HG02973 (cell line): ENCODE measurements at regions not wholly inside any gene's neighbourhood (a gene's known extent, or its start where the extent isn't known, plus 50 kb on each side); places are given as distances from the start of the nearest gene placed in this dataset.

ENCODE experiments used
- ATAC-seq: cut with Tn5 transposase; IDR thresholded peaks from one replicate; pipeline ENCODE4 v1.9.1; 2021; ENCODE audit warnings: moderate library complexity; ENCODE audit not compliant: unreplicated experiment

DNA sequence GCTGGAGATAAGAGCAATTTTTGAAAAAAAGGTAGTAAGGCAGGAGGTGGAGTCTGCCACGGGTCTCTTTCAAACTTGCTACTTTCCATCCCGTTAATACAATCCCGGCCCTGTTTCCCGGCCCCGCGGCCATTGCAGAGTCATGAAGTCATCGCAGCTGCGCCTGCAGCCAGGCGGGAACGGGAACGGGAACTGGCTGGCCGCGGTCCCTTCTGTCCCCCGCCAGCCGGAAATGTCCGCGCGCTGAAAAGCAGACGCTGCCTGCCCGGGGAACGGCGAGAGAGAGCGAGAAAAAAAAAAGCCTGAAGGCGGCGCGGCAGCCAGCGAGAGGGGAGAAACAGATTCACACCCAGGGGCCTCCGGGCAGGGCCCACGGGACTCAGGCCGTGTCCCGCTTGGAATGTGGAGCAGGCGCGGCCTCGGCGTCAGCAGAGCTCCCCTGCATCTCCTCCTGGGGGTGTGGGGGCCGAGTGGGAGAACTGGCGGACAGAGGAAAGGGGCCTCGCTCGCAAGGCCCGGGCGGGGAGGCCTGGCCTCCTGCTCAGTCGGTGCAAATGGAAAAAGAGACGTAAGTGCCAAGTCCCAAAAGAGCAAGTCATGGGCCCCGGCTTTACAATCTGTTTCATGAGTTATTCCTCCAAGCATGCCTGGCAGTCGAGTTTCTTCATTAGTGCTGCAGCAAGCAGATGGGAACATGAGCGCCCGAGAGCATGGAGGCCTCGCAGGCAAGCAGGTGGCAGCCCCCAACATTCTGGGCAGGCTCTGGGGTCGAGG, 201.2 kb upstream of the GAS1 start:
- ATAC-seq: no peak

DNA sequence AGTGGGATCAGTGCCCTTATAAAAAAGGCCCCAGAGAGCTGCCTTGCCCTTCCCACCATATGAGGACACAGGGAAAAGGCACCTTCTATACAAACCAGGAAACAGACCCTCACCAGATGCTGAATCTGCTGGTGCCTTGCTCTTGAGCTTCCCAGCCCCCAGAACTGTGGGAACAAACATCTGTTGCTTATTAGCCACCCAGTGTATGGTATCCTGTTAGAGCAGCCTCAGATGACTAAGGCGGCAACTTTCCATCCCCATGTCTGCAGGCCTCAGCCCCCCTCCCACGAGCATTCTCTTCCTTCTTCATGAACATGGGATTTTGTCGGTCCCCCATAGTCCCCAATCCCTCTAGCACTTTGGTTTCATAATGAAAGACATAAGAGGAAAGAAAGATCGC, 202.5 kb upstream of the GAS1 start:
- ATAC-seq: no peak

DNA sequence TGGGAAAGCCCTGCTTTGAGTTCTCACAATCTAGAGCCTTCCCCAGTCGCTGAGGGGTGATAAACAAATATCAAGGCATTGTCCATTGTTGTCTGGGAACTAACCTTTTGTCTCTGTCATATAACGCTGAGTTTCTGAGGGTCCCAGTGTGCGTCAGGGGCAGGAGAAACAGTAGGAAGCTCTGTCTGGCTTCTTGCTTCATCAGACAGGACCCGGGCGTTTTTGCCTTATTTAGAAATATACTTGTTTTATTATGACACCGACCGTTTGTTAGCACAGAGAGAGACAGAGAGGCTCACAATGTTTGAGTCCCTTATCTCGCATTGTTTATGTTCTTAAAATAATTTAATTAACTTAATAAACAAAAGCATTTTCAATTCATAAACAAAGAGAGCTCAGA, 204.9 kb upstream of the GAS1 start:
- no peak for ATAC-seq

DNA sequence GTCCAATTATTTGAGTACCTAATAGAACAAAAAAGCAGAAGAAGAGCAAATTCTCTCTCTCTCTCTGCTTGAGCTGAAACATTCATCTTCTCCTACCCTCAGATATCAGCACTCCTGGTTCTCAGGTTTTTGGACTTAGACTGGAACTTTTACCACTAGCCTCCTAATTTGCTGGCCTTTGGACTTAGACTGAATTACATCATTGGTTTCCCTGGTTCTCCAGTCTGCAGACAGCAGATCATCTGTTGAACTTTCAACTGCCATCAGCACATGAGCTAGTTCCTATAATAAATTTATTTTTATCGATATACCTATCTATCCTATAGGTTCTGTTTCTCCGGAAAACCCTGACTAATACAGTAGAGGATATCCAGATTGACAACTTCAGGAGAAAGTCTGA, 208.9 kb upstream of the GAS1 start:
- ATAC-seq: no peak

DNA sequence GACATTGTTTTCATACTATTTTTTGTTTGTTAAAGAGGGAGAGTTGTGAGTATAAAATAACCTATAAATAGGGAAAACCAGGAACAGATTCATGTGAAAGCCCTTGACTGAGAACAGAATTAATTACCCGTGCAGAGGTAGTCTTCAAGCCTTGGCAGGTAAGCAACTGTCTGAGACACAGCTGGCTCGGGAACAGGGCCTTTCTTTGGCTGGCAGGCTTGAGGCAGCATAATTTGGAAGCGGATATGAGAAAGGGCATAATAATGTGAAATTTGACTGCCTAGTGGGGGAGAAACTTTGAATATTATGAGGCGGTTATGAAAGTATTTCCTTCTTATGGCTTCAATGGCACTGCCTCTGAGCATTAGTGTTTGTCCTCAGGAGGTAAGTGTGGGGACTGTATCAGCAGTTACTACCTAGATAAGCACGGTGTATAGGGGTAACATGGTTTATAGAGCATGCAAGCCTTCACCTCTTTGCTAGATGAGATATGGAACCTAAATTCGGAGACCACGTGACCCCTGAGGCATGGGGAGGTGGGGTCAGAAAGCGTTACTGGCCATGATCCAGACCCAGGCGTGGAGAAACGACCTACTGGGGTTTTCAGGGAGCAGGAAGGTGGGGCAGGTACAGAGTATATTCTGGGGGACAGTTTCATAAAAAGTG, 210.2 kb upstream of the GAS1 start:
- ATAC-seq: no peak

DNA sequence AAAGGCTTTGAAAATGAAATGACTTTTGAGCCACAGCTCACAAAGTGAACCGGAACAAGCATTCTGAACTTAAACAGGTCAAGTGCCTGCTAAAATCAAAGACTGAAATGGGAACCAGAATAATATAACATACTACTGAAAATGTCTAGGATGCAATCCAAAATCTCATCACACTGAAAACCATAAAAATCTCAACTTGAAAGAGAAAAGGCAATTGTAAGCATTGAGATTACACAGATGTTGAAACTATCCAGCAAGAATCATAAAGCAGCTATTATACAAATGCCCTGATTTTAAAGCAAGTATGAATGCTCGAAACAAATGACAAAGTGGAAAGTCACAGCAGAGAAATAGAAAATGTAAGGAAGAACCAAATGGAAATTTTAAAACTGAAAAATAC, 211.5 kb upstream of the GAS1 start:
- no peak for ATAC-seq

DNA sequence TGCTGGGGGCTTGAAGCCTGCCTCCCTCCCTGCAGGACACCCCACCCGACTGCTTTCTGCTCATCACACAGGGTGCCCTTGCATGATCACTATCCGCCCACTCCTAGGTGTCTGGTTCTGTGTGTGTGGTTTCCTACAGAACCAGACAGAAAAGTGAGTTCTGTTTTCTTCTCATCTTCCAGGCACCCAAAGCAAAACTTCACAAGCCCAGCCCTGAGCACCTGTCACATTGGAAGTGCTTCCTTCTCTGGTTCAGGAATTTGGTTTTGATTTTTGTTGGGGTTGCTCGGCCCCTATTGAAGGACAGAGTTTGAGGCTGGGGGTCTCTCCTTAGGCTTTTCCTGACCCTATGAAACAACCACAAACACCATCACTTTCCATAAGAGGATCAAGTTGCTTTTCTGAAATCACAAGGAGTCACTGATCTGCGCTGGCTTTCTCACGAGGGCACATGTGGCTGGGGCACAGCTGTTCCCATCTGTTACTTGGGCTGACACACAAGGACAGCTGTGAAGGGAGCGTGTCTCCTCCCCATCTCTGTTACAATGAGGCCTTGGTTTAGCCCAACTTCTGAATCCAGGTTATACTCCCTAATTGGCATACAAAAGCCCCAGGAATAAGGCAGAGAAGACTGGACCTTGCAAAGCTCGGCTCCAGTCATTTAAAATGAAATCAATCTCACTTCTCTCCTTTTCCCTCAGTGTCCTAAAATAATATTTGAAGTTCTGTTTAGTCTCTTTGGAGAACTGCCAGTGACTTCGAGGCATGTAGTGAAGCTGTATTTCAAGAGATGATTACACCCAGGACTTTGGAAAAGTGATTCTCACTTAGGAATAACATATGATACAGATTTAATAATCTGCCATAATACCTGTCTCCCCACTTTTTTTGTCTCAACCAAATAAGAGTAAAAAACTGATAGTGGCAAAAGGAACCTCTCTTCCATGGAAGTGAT, 213.1 kb upstream of the GAS1 start:
- ATAC-seq: no peak

DNA sequence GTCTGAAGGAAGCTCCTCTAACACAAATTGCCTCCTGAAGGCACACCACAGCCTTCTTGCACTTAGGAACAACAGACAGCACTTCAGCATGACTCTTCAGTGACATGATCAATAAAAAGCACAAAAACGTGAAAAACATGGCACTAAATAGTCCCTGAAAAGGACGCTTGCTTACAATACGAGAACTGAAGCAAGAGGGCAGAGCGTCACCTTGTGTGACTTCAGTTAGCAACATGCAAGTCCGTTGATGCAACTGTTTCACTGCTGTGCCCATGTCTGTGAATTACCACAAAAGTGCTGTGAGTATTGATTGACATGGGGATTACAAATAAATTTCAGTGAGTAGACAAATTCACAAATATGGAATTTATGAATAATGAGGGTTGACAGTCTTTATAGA, 219.9 kb upstream of the GAS1 start:
- ATAC-seq: no peak

DNA sequence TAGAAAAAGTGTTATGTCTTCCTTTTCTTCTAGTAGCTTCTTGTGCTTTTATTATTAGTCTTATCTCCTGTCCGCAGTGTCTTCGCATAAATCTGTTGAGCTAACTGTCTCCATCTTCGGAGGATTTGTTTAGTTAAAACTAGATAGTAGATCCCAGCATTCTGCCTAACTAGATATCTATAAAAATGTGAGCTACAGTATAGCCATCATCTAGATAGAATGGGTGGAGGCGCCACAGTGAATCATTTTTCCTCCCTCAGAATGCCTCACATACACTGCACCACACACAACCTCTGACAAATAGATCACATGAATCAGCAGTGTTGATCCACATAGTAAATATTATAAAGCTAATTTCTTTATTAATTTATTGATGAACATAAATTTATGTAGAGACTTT, 220.3 kb upstream of the GAS1 start:
- ATAC-seq: no peak

DNA sequence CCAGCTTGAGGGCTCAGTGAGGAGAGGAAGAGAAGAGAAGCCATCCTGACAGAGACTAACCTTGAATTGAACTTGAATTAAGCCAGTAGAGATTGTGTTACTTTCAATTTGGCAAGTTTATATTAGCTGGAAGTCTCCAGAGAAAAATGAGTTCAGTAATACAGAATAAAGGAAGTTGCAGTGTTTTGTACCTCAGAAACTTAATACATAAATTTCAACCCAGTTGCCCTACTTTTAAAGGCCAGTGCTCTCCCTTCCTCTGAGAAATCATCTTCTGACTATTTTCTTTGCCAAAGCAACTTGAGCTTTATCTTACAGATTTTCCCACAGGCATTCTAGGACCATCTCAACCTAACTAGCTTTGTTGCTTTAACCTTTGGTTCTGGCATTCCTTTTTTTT, 231.0 kb upstream of the GAS1 start:
- ATAC-seq: no peak

DNA sequence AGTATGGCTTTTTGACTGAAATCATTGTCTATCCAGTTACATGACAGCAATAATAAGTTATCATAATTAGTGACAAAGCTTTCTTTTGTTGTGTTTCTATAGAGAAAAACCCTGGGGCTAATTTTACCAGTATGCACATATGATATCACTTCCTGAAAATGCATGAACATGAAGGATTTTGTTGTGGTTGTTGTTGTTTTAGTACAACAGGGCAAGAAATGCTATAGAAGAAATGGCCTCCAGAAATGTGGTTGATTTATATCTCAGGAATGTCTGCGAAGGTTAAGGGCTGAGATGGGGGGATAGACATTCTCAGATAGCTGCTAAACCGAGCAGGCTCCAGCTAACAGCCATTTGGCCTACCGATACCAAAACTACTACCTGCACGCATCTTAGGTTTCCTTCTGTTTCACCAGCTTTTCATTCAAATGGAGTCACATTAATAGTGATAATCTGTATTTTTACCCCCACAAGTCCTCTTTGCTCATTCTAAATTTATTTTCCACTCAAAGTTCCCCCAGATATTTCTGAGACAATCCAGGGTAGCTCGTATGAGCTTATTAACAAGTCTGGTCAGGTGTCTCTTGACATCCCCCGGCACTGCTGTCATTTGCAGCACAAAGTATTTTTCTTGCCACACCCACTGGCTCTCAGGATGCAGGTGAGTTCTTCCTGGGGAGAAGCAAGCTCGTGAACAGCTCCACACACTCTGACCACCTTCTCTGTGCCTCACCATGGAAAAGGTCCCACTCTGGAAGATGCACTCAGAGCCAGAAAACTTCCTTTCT, 232.4 kb upstream of the GAS1 start:
- ATAC-seq: no peak

DNA sequence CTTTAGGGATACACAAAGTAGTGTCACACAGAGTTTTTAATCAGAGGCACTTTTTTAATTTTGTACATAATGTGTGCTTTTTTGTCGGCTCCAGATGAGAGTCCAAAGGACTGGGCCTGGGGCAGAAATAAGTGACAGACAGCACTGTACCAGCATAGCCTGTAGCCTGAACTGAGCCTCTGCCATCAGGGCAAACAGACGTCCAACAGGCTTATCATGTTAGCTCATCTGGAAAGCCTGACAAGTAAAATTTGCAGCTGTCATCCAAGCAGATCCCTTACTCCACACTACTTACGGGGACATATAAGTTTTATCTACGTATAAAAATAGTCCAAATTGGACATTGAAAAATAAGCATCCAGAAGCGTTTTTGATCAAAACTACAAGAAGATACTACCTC, 233.1 kb upstream of the GAS1 start:
- no peak for ATAC-seq

DNA sequence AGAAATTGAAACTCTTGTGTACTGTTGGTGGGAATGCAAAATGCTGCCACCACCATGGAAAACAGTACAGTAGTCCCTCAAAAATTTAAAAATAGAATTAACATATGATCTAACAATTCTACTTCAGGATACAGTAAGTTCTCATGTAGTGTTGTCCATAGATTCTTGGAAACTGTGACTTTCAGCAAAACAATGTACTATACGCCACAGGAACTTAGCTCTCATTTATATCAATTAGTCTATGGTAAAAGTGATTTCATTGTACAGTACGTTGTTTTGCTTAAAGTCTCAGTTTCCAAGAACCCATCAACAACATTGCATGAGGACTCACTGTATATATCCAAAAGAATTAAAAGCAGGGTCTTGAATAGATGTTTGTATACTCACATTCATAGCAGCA, 233.5 kb upstream of the GAS1 start:
- no peak for ATAC-seq

DNA sequence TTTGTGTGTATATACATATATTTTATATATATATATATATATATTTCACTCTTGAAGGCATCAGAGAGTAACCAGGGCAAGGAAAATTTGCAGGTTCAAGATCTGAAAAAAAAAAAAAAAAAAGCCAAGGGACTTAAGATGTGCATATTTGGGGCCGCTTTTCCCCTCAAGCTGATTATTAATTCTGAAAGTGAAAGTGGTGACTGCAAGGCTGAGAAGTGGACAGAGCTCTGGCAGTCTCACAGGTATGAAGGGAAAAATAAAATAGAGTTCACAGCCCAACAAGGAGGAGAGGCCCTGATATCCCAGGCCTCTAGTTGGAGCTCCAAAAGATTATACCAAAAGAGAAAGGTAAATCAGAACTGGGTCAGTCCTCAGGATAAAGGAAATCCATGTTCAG, 234.4 kb upstream of the GAS1 start:
- no peak for ATAC-seq

DNA sequence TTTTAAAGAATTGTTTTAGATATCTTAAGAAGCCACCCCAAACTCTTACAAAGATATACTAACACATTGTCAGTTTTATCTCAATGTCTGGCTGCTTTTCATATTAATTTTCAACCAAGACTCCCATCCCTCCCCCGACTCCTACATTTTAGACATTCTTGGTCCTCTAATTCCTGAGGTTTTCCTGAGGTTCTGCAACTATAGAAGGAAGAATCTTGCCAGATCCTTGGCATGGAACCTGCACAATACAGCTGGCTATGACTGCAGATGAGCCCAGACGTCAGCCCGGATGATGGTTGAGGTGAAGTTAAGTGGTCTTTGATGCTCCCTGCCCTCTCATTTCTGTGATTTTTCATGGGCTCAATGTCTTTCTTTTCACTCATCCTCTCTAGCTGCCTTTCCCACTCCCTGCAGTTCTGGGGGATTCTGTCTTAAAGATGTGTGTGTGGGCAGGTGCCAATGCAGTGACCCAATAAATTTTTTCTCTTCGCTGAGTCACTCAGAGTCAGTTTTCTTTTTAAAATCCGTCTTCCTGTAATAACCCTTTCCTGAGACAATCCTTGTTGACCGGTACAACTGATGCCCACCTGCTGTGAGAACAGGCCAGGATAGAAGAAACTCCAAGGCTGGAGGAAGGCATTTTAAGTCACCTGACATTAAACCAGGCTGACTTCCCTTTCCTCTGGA, 237.8 kb upstream of the GAS1 start:
- no peak for ATAC-seq

DNA sequence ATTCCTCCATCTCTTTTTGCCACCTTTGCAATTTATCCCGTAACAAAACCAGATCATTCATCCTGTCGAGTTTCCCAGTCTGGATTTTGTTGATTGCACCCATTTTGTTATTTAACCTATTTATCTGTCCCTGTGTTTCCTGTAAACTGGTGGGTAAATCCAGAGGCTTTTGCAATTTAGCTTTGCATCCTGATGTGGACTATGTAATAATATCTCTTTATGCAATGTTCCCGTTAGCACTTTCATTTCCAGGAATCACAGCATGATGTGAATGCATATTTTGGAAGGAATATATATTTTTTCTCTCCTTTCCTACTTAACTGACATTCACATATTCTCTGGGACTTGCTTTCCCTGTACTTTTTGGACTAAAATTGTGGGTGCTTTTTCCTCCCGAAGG, 240.3 kb upstream of the GAS1 start:
- no peak for ATAC-seq

DNA sequence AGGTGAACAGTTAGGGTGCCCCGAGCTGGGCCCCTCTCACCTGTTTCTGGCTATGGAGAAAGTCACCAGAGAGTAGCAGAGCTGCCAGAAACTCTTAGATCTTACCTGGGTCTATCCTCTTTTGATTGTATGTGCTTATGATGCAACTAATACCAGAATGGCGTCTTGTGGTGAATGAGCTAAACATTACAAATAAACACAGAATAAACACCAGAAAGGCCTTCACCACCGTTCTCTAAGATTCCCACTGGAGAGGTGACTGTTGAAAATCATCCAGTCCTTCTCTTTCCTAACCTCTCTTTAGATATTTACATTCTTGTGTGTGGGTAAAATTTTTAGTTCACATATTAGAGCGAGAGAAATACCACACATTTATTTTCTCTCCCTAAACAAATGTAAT, 241.7 kb upstream of the GAS1 start:
- no peak for ATAC-seq

DNA sequence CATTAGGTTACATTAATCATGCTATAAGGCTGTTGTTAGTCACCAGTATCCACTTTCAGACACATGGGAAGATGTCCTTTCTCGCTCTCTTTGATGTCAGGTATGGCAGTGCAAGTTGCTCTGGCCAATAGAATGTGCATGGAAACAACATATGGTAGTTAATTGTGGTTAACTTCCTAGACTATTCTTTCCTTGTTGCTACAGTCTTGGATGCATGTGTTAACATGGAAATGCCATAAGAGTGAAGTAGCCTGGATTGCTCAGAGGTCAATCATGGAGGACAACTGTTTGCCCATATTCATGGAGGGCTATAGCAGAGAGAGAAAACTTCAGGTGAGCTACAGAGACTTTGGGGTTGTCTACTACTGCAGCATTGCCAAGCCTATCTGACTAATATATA, 245.8 kb upstream of the GAS1 start:
- ATAC-seq: no peak

DNA sequence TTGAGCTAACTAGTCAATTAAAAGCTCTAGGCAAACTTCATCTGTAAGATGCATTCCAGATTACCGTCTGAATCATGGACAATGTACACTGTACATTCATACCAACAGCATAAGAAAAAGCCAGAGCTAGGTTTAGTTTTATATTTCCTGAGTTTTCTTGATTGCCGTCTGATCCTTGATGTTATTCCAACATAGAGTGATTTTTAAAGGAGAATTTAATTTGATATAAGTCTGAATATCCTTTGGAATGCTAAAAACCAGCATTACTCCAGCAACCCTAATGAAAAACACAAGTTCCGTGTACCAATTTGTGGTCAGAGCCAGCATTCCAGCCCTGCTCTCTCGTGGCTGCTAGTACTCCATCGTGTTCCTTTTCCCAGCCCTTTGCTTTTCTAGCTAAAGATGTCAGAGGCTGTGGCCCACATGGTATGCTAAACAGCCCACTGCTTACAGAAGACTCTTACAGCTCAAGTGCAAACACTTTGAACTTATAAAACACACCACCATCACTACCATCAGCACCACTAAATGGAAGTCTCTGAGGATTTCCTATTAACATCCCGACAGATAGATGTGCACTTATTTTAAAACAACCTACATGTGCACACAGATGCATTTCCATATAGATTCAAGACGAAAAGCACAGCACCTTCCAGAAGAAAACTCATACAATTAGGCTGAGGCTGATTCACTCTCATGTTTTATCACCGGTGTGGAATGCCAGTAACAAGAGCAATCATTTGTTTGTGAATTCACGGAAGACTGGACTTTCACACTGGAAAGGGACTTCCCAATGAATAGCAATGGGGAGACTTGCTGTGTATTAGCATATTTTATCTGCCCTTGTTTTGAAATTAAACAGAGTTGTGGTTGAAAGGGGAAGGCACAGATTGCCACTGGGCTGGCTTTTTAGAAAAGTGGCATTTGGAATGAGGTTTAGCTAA, 246.9 kb upstream of the GAS1 start:
- ATAC-seq: no peak
